SU-DHL-6 (cell line): ENCODE measurements at regions not wholly inside any gene's neighbourhood (a gene's known extent, or its start where the extent isn't known, plus 50 kb on each side); places are given as distances from the start of the nearest gene placed in this dataset.

Source experiments
- EZH2phosphoT487 ChIP-seq: fragments of 200-600 bp; sonication (generic), shearing (Covaris generic); conservative IDR thresholded peaks from 2 replicates; pipeline ENCODE4 v1.6.1; 2018; ENCODE audit warnings: mild to moderate bottlenecking, antibody characterized with exemption, low read length, moderate library complexity, mixed read lengths
- TF ChIP-seq, protein P1 (sequence below): fragments of 200-600 bp; sonication (generic); IDR thresholded peaks from one replicate; pipeline ENCODE4 v1.5.1; 2017; ENCODE audit warnings: antibody characterized with exemption, mild to moderate bottlenecking, low read length, moderate library complexity; ENCODE audit not compliant: insufficient read depth, poor library complexity, severe bottlenecking

DNA sequence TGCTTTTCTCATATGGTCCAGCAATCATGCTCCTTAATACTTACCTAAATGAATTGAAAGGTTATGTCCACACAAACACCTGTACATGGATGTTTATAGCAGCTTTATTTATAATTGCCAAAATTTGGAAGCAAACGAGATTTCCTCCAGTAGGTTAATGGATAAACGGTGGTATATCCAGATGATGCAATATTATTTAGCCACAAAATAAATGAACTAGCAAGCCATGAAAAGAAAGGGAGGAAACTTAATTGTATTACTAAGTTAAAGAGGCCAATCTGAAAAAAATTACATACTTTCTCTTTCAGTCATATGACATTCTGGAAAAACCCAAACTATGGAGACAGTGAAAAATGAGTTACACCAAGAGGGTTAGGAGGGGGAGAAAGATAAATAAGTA, 76.3 kb upstream of the LRRC7 start:
- TF ChIP-seq, protein P1, sequence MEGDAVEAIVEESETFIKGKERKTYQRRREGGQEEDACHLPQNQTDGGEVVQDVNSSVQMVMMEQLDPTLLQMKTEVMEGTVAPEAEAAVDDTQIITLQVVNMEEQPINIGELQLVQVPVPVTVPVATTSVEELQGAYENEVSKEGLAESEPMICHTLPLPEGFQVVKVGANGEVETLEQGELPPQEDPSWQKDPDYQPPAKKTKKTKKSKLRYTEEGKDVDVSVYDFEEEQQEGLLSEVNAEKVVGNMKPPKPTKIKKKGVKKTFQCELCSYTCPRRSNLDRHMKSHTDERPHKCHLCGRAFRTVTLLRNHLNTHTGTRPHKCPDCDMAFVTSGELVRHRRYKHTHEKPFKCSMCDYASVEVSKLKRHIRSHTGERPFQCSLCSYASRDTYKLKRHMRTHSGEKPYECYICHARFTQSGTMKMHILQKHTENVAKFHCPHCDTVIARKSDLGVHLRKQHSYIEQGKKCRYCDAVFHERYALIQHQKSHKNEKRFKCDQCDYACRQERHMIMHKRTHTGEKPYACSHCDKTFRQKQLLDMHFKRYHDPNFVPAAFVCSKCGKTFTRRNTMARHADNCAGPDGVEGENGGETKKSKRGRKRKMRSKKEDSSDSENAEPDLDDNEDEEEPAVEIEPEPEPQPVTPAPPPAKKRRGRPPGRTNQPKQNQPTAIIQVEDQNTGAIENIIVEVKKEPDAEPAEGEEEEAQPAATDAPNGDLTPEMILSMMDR = no peak
- TF ChIP-seq EZH2phosphoT487 = no peak
